ENCODE measurements at regions not wholly inside any gene's neighbourhood (a gene's known extent, or its start where the extent isn't known, plus 50 kb on each side); places are given as distances from the start of the nearest gene placed in this dataset.
"Not testable (repeated sequence)": the region's sequence is repeated elsewhere in the genome, so short reads cannot be mapped to it uniquely, and the experiment has no call there.

DNA sequence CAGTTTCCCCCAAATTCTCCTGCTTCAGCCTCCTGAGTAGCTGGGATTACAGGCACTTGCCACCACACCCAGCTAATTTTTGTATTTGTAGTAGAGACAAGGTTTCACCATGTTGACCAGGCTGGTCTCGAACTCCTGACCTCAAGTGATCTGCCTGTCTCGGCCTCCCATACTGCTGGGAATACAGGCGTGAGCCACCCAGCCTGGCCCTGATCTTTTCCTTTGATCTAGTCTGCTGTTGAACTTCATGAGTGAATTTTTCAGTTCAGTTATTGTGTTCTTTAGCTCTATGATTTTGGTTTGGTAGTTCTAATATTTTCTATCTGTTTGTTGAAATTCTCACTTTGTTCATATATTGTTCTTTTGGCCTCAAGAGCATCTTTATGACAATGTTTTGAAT lies 83.4 kb upstream of the RAP2C start:
- H4K8ac ChIP-seq (ENCODE audit: low read depth in 2 of 2, low read length in 2 of 2); CTCF ChIA-PET; H3K9me1 ChIP-seq (ENCODE audit: insufficient read depth, low read length); ATAC-seq (ENCODE audit: low read depth); H3K4me1 ChIP-seq (ENCODE audit: control insufficient read depth, insufficient read depth, low read length); H3K9me3 ChIP-seq (ENCODE audit: control insufficient read depth, insufficient read depth, low read length); H3K23ac ChIP-seq (ENCODE audit: low read depth, low read length); H3K14ac ChIP-seq (replicated peaks; ENCODE audit: low read depth, low read length); H2AK5ac ChIP-seq (ENCODE audit: low read depth, low read length); intact Hi-C loops (cut with micrococcal nuclease); H3K9ac ChIP-seq (ENCODE audit: low read depth, low read length); dilution Hi-C loops (cut with HindIII; ENCODE audit: low sequenced_read_pairs, unreplicated experiment); H2BK120ac ChIP-seq (ENCODE audit: low read depth, low read length); H3K56ac ChIP-seq (ENCODE audit: extremely low read depth, insufficient read depth, low read length); H2BK20ac ChIP-seq (ENCODE audit: low read depth, low read length); H3K27ac ChIP-seq (ENCODE audit: insufficient read depth, low read length); H3K4me3 ChIP-seq (ENCODE audit: insufficient read depth, low read depth, low read length); H2BK5ac ChIP-seq (ENCODE audit: low read depth, low read length, poor library complexity, severe bottlenecking); H2AFZ ChIP-seq (replicated peaks; ENCODE audit: low read length, poor library complexity); H3K18ac ChIP-seq (ENCODE audit: low read depth, low read length); DNase-seq; H3K4ac ChIP-seq (ENCODE audit: low read depth, low read length); H2AK9ac ChIP-seq (replicated peaks; ENCODE audit: low read depth, low read length, poor library complexity); in situ Hi-C loops (cut with MboI; ENCODE audit: low sequenced_read_pairs); H4K91ac ChIP-seq (ENCODE audit: insufficient read depth, low read depth, low read length); H2BK15ac ChIP-seq (ENCODE audit: low read depth, low read length); POLR2A ChIA-PET (ENCODE audit: unreplicated experiment); H3K79me1 ChIP-seq (ENCODE audit: low read depth in 1 of 2, low read length in 2 of 2); H3K27me3 ChIP-seq (ENCODE audit: control insufficient read depth, insufficient read depth, low read length); H4K5ac ChIP-seq (ENCODE audit: low read depth, low read length); H4K20me1 ChIP-seq (ENCODE audit: insufficient read depth, low read length); H3K4me2 ChIP-seq (ENCODE audit: low read depth, low read length); H3K36me3 ChIP-seq (ENCODE audit: control insufficient read depth, insufficient read depth, low read length); BruUV-seq (replicated peaks): not testable (repeated sequence)
- no CpG with 5 or more reads among the region's 3 CpGs for WGBS, 2 experiments (ENCODE audit: extremely low coverage in 2 of 2, insufficient read length in 1 of 2)

Measured in IMR-90 (cell line).